H4 (cell line): ENCODE measurements at regions not wholly inside any gene's neighbourhood (a gene's known extent, or its start where the extent isn't known, plus 50 kb on each side); places are given as distances from the start of the nearest gene placed in this dataset.
"Not testable (repeated sequence)": the region's sequence is repeated elsewhere in the genome, so short reads cannot be mapped to it uniquely, and the experiment has no call there.

ENCODE experiments used
- DNase-seq: peaks from one replicate; pipeline ENCODE4 v3.0.0-alpha.2; 2015; ENCODE audit warnings: low spot score

DNA sequence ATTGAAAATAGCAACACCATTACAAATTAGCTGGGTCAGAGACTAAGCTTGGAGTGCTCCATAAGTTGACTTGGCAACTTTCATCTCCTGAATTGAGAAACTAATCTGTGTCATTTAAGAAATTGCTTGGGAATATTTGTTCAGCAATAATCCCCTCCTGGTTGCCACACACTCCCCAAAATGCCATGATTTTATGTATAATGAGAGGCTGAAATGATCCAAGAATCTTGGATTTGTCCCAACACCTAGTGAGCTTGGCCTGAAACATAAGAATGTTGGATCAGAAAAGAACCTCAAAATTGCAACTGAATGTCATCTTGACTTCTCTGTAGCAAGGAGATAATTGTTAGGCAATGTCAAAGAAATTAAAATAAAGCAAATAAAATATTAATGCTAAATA lies 805.9 kb upstream of the ADAMTS5 start:
- DNase-seq = no peak

DNA sequence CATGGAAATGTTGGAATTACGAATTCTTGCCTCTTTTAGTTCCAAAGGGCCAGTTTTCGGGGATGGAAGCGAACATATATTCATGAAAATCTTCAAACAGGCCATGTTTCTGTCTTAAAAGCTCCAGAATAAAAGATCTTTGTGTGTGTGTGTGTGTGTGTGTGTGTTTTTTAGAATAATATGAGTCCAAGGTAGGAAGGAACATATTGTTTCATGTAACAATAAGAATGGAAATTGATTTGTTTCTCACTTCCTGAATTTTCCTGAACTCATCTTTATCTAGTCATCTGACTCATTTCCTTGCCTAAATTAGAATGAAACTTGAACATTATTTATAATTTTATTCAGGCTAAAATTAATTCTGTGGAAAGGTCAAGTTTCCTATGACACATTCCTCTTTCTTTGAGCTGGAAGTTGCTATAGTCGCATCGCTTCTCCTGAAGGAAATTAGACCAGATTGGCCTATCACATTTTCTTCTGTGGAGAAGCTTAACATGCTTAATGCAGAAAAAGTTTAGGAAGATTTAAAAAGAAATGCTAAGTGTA lies 805.1 kb upstream of the ADAMTS5 start:
- no peak for DNase-seq

DNA sequence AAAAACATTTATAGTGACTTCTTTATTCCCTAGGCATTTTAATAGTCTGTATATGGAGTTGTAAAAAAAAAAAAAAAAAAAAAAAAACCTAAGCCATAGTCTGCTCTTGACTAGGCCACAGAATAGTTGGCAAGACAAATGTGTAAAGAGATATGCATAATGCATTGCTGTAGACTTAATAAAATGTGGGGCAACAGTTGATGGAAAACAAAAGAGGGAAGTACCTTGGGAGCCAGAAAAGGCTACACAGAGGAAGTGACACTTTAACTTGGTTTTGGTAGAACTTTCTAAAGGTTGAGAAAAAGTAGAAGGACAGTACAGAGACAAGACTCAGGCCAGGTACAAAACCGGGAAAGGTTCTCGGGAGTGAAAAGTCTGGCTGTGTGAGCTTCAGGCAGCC lies 802.9 kb upstream of the ADAMTS5 start:
- DNase-seq = no peak

GRCh38 chr21:27768046-27768637 lies 801.3 kb upstream of the ADAMTS5 start:
- not testable (repeated sequence) for DNase-seq

GRCh38 chr21:27764056-27764455 lies 797.2 kb upstream of the ADAMTS5 start:
- DNase-seq = no peak

GRCh38 chr21:27761623-27762022 lies 794.7 kb upstream of the ADAMTS5 start:
- no peak for DNase-seq

DNA sequence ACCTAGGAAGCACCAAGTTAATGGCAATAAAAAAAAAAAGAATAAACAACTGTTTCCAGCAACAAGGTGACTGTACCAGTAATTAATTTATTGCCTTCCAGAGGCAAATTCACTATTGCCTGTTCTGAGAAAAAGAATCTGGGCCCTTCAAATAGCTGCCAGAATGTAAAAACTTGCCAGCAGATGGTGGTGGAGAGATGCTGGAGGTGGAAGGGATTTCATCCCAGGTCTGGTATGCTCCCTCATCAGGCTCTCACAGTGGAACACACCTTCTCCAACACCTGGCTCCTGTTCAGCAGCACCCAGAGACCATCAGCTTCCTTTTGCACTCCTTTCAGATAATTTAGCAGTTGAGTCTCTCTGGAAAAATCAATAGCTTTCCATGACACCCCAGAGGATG lies 792.9 kb upstream of the ADAMTS5 start:
- DNase-seq = no peak

GRCh38 chr21:27759091-27759659 lies 792.3 kb upstream of the ADAMTS5 start:
- DNase-seq = no peak

DNA sequence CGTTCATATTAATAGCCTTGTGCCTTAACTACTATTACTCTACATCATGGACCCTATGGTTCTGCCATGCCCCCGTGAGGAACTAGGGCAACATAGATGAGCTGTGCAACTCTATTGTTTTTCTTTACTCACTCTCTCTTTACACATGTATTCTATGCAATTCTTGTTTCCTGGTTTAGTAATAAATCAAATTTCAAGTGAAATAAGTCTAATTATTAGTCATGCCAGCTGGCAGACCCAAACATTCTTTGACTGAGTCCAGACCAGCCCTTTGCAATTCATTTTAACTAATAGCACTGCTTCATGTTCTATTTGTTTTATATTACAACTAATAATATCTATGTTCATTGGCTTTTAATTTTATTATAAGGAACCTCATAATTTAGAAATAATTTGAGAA lies 789.3 kb upstream of the ADAMTS5 start:
- no peak for DNase-seq

- no peak for DNase-seq
Measured at GRCh38 chr21:27743971-27744564, 777.2 kb upstream of the ADAMTS5 start.

DNA sequence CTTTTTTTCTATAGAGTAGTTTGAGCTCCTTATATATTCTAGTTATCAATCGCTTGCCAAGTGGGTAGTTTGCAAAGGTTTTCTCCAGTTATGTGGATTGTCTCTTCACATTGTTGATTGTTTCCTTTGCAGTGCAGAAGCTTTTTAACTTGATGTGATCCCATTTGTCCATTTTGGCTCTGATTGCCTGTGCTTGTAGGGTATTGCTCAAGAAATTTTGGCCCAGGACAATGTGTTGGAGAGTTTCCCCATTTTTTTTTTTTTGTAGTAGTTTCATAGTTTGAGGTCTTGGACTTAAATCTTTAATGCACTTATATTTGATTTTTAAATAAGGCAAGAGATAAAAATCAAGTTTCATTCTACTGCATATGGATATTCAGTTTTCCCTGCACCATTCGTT lies 774.8 kb upstream of the ADAMTS5 start:
- no peak for DNase-seq

- DNase-seq = no peak
Measured at GRCh38 chr21:27740084-27740483, 773.2 kb upstream of the ADAMTS5 start.

- DNase-seq = no peak
Measured at GRCh38 chr21:27739187-27739586, 772.3 kb upstream of the ADAMTS5 start.

DNA sequence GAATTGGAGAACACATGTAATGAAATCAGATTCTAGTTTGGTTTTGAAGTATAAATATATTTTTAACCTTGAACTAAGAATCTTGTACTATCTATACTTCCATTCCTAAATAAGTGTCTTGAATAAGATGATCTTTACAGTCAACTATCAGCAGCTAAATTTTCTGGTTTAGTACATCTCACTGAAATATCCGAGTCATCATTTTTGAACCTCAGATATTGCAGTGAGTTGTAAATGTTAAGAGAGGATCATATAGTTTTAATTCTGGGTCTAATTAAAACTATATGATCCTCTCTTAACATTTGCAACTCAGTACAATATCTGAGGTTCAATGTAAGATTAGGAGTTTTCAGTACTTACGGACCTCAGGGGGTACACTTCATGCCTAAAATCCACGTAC lies 768.8 kb upstream of the ADAMTS5 start:
- DNase-seq = no peak

GRCh38 chr21:27734146-27734545 lies 767.3 kb upstream of the ADAMTS5 start:
- DNase-seq = peak; percentile 42

- peak; percentile 24 for DNase-seq
Measured at GRCh38 chr21:27725916-27726315, 759.0 kb upstream of the ADAMTS5 start.

- DNase-seq = no peak
Measured at GRCh38 chr21:27722095-27722494, 755.2 kb upstream of the ADAMTS5 start.

DNA sequence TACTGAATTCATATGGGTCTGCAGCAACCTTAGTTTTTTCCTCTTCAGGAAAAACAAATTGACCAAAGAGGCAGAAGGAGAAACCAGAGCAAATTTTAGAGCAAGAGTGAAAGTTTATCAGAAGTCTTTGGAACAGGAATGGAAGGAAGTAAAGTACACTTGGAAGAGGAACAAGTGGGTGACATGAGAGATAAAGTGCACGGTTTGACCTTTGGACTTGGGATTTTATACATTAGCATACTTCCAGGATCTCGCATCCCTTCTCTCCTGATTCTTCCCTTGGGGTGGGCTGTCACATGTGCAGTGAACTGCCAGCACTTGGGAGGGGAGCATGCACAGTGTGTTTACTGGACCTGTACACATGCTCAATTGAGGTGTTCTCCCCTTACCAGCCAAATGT lies 754.8 kb upstream of the ADAMTS5 start:
- no peak for DNase-seq

- no peak for DNase-seq
Measured at GRCh38 chr21:27719226-27719625, 752.3 kb upstream of the ADAMTS5 start.

DNA sequence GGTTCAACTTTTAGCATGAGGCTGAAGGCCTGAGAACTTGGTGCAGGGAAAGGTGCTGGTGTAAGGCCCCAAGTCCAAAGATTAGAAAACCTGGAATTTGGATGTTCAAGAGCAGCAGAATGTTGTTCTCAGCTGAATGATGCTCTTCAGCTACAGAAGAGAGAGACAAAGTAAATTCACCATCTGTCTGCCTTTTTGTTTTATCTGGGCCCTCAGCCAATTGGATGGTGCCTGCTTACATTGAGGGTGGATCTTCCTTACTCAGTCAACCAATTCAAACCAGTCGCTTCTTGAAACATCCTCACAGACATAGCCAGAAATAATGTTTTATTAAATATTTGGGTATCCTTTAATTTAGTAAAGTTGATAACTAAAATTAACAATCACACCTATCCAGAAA lies 748.2 kb upstream of the ADAMTS5 start:
- no peak for DNase-seq

DNA sequence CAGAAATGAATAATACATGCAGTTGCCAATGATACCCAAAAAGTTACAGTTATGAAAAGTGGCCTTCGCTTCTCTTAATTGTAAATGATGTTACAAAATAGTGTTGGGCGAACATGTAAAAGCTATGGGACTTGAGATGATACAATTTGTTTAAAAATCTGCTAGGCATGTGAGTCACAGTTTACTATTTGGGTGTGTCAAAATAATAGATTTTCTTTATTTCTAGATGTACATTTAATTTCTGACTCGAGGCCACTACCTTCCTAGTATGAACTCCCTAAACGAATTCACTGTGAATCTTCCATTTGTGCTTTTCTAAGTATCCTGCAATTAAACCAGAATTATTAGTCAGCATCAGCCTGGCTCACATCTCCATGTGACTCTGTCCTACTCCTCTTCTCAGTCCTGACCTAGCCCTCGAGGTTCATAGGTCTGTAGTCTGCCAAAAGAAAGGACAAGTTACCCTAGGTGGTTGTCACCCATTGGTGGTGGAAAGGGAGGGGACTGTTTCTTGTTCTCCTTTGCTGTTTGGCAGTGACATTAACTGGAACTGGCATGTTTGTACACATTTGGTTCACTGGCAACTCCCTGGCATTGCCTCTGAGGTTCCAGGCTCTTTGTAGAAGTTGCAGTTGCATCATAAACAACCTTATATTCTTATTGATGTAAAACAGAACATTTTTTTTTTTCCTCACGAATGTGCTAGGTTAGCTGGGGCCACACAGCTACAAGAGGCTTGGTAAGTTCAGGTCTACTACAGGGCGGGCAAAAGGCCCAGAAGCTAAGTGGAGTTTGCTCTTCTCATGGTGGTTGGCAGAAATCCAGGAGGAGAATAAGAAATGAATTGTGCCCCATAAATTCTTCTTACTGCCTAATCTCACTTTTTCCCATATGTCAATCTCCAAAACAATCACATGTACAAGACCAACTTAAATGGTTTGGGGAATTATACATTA lies 746.5 kb upstream of the ADAMTS5 start:
- no peak for DNase-seq

GRCh38 chr21:27704567-27705166 lies 737.8 kb upstream of the ADAMTS5 start:
- DNase-seq = no peak
